Hepatocyte (in vitro differentiated cells): ENCODE measurements at regions not wholly inside any gene's neighbourhood (a gene's known extent, or its start where the extent isn't known, plus 50 kb on each side); places are given as distances from the start of the nearest gene placed in this dataset.

Source experiments
- EZH2 ChIP-seq: fragments of 200-600 bp; sonication (generic); IDR thresholded peaks from 2 replicates; pipeline ENCODE4 v1.6.1; 2016; ENCODE audit warnings: antibody characterized with exemption, mild to moderate bottlenecking, borderline replicate concordance
- EZH2phosphoT487 ChIP-seq: fragments of 200-600 bp; sonication (generic); IDR thresholded peaks from one replicate; pipeline ENCODE4 v1.6.1; 2018; ENCODE audit warnings: antibody characterized with exemption, mild to moderate bottlenecking, low read depth, moderate library complexity; ENCODE audit not compliant: unreplicated experiment, severe bottlenecking
- TF ChIP-seq, protein P1 (sequence below): fragments of 200-600 bp; sonication (generic); IDR thresholded peaks from 2 replicates; pipeline ENCODE4 v1.5.1; 2016; ENCODE audit warnings: antibody characterized with exemption, mild to moderate bottlenecking; ENCODE audit not compliant: poor library complexity

DNA sequence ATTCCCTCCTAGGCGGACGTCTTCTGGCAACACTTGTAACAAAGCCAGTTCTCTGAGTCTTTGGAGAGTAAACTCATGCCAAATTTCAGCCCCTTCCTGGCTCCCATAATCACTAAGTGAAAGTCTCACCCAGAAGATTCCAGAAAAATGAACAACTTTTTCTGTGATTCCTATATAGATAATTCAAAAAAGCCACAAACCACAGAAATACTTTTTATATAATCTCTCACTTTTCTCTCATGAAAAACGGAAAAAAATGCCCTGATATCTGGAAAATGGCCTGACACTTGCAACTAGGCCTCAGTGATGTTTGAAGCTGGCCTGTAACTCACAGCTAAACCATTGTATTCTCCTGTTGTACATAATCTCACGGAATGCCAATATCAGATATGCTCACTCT is 296.2 kb downstream of the HTR7 start:
- TF ChIP-seq, protein P1, sequence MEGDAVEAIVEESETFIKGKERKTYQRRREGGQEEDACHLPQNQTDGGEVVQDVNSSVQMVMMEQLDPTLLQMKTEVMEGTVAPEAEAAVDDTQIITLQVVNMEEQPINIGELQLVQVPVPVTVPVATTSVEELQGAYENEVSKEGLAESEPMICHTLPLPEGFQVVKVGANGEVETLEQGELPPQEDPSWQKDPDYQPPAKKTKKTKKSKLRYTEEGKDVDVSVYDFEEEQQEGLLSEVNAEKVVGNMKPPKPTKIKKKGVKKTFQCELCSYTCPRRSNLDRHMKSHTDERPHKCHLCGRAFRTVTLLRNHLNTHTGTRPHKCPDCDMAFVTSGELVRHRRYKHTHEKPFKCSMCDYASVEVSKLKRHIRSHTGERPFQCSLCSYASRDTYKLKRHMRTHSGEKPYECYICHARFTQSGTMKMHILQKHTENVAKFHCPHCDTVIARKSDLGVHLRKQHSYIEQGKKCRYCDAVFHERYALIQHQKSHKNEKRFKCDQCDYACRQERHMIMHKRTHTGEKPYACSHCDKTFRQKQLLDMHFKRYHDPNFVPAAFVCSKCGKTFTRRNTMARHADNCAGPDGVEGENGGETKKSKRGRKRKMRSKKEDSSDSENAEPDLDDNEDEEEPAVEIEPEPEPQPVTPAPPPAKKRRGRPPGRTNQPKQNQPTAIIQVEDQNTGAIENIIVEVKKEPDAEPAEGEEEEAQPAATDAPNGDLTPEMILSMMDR: no peak
- TF ChIP-seq EZH2phosphoT487 (no peak), EZH2 (no peak)
